NT2/D1 (cell line): ENCODE measurements at regions not wholly inside any gene's neighbourhood (a gene's known extent, or its start where the extent isn't known, plus 50 kb on each side); places are given as distances from the start of the nearest gene placed in this dataset.

Experiments used
- DNase-seq: peaks from one replicate; pipeline ENCODE4 v3.0.0-alpha.2; 2011; ENCODE audit warnings: low read depth, low spot score
- H3K27me3 ChIP-seq: 2 replicates; pipeline ENCODE4 v1.6.0; 2011; ENCODE audit warnings: mild to moderate bottlenecking; ENCODE audit not compliant: insufficient read length, insufficient read depth
- H3K36me3 ChIP-seq: 2 replicates; pipeline ENCODE4 v1.6.1; 2011; ENCODE audit warnings: mild to moderate bottlenecking, low read length, mixed read lengths; ENCODE audit not compliant: insufficient read depth, insufficient read length
- H3K4me1 ChIP-seq: 2 replicates; pipeline ENCODE4 v1.5.1; 2011; ENCODE audit not compliant: insufficient read depth, insufficient read length
- H3K4me3 ChIP-seq: 2 replicates; pipeline ENCODE4 v1.5.1; 2011; ENCODE audit warnings: low read depth; ENCODE audit not compliant: insufficient read length
- H3K9ac ChIP-seq: 2 replicates; pipeline ENCODE4 v1.6.0; 2011; ENCODE audit warnings: low read depth; ENCODE audit not compliant: insufficient read length
- H3K9me3 ChIP-seq: 2 replicates; pipeline ENCODE4 v1.5.1; 2011; ENCODE audit warnings: mild to moderate bottlenecking, low read length; ENCODE audit not compliant: insufficient read depth
- SUZ12 ChIP-seq: IDR thresholded peaks from 2 replicates; pipeline ENCODE4 v1.6.1; 2011; ENCODE audit not compliant: insufficient read length, insufficient read depth; ENCODE audit errors: extremely low read depth
- YY1 ChIP-seq: IDR thresholded peaks from 2 replicates; pipeline ENCODE4 v1.6.1; 2011; ENCODE audit not compliant: insufficient read length, insufficient read depth
- ZNF274 ChIP-seq: IDR thresholded peaks from 2 replicates; pipeline ENCODE4 v1.6.1; 2011; ENCODE audit warnings: mild to moderate bottlenecking, low read depth, low read length

DNA sequence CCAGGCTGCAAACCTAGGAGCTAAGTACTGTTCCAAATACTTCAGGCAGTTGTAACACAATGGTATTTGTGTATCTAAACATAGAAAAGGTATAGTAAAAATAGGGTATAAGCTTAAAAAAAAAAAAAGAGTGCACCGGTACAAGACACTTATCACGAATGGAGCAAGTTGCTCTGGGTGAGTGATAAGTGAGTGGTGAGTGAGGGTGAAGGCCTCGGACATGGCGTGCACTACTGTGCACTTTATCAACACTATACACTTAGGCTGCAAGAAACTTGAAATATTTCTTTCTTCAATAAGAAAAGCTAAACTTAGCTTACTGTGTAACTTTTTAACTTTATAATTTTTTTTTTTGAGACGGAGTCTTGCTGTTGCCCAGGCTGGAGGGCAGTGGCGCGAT is 159.5 kb upstream of the PDE10A start:
- Histone ChIP-seq H3K9ac (no peak overlapping the region), H3K4me1 (peaks cover 2% of the 10 kb centered on the region), H3K4me3 (no peak overlapping the region), H3K9me3 (no peaks in the 10 kb centered on the region), H3K27me3 (no peaks in the 10 kb centered on the region), H3K36me3 (no peaks in the 10 kb centered on the region)
- TF ChIP-seq ZNF274 (no peak), SUZ12 (no peak), YY1 (no peak)
- no peak for DNase-seq

GRCh38 chr6:165821754-165822153 is 158.7 kb upstream of the PDE10A start:
- H3K9me3 ChIP-seq, result no peaks in the 10 kb centered on the region
- H3K27me3 ChIP-seq, result no peaks in the 10 kb centered on the region
- TF ChIP-seq ZNF274, result no peak
- TF ChIP-seq YY1, result no peak
- TF ChIP-seq SUZ12, result no peak
- no peak overlapping the region for H3K4me3 ChIP-seq
- H3K36me3 ChIP-seq, result no peaks in the 10 kb centered on the region
- H3K4me1 ChIP-seq, result peaks cover 2% of the 10 kb centered on the region
- DNase-seq, result no peak
- no peak overlapping the region for H3K9ac ChIP-seq

DNA sequence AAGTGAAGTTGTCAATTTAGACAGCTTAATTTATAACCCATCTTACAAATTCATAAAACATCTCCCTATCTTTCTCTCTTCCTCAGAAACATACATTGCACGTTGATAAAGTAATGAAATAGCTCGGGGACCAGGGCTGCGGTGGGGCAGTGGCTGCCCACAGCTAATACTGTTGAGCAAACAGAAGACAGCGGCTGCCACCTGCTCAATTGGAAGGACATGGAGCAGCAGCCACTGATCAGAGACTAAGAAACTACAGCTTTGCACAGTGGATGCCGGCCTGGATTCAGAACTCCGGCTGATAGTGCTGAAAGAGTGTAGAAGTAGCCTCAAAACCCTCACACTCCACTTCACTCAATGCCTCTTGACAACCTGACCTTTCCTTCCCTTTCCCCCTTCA is 157.9 kb upstream of the PDE10A start:
- H3K27me3 ChIP-seq, result no peaks in the 10 kb centered on the region

GRCh38 chr6:165820407-165820806 is 157.4 kb upstream of the PDE10A start:
- Histone ChIP-seq H3K9me3 (no peaks in the 10 kb centered on the region), H3K4me1 (no peaks in the 10 kb centered on the region), H3K36me3 (no peaks in the 10 kb centered on the region), H3K9ac (no peak overlapping the region), H3K27me3 (no peaks in the 10 kb centered on the region), H3K4me3 (no peak overlapping the region)
- TF ChIP-seq ZNF274 (no peak), SUZ12 (no peak), YY1 (no peak)
- DNase-seq, result no peak

More for the DNA sequence above, 157.9 kb upstream of the PDE10A start:
- no peak overlapping the region for H3K9ac ChIP-seq
- no peaks in the 10 kb centered on the region for H3K9me3 ChIP-seq
- TF ChIP-seq SUZ12, result no peak
- no peak for TF ChIP-seq YY1
- TF ChIP-seq ZNF274, result no peak
- no peaks in the 10 kb centered on the region for H3K36me3 ChIP-seq
- H3K4me3 ChIP-seq, result no peak overlapping the region
- no peaks in the 10 kb centered on the region for H3K4me1 ChIP-seq
- DNase-seq, result no peak

DNA sequence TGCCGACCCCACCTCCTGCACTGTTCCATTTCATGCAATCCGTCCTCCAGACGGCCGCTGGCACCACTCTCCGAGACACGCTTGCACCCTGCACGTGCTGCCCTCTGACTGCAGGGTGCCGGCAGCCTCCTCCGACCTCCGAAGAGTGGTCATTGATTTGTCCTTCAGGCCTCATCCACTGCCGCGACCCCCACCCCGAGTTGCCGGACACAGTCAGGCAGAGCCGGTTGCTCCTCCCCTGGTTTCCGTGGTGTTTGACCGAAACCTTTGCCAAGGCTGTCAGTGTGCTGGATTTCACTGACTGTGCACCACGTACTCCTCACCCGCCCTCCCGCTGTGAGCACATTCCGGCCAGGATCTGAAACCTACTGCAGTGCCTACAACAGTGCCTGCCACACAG is 156.4 kb upstream of the PDE10A start:
- Histone ChIP-seq H3K4me1 (no peaks in the 10 kb centered on the region), H3K36me3 (no peaks in the 10 kb centered on the region), H3K9me3 (no peaks in the 10 kb centered on the region), H3K4me3 (no peak overlapping the region), H3K27me3 (no peaks in the 10 kb centered on the region), H3K9ac (no peak overlapping the region)
- TF ChIP-seq ZNF274 (no peak), YY1 (no peak), SUZ12 (no peak)
- no peak for DNase-seq

- no peak for DNase-seq
- TF ChIP-seq ZNF274 (no peak), YY1 (no peak), SUZ12 (no peak)
- Histone ChIP-seq H3K36me3 (no peaks in the 10 kb centered on the region), H3K9me3 (no peaks in the 10 kb centered on the region), H3K4me1 (no peaks in the 10 kb centered on the region), H3K4me3 (no peak overlapping the region), H3K27me3 (no peaks in the 10 kb centered on the region), H3K9ac (no peak overlapping the region)
Measured at GRCh38 chr6:165818200-165818599, 155.2 kb upstream of the PDE10A start.

DNA sequence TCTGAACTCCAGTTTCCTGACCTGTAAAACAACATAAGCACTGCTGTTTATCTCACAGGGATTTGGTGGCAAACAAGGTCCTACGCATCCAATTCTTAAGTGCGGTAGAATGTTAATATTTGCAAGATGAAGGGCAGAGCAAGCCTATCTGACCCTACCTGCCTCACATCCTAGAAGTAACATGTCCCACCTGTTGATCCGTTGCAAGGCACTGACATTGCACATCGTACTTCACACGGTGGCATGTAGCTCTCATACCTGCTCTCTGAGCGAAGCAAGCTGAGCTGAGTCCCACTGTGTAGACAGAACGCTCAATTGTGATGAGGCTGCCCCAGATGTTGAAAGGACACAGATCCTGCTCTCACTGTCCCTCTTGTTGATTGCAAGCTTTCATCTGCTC is 154.7 kb upstream of the PDE10A start:
- H3K4me3 ChIP-seq, result no peak overlapping the region
- H3K4me1 ChIP-seq, result no peaks in the 10 kb centered on the region
- no peak overlapping the region for H3K9ac ChIP-seq
- H3K9me3 ChIP-seq, result no peaks in the 10 kb centered on the region
- no peak for DNase-seq
- H3K36me3 ChIP-seq, result no peaks in the 10 kb centered on the region
- TF ChIP-seq ZNF274, result no peak
- no peak for TF ChIP-seq YY1
- no peak for TF ChIP-seq SUZ12
- no peaks in the 10 kb centered on the region for H3K27me3 ChIP-seq

- Histone ChIP-seq H3K4me1 (no peaks in the 10 kb centered on the region), H3K36me3 (no peaks in the 10 kb centered on the region), H3K9me3 (no peaks in the 10 kb centered on the region), H3K27me3 (no peaks in the 10 kb centered on the region), H3K9ac (no peak overlapping the region), H3K4me3 (no peak overlapping the region)
- DNase-seq, result no peak
- no peak for TF ChIP-seq ZNF274
Measured at GRCh38 chr6:165817148-165817547, 154.1 kb upstream of the PDE10A start.
